ENCODE measurements at regions not wholly inside any gene's neighbourhood (a gene's known extent, or its start where the extent isn't known, plus 50 kb on each side); places are given as distances from the start of the nearest gene placed in this dataset.

DNA sequence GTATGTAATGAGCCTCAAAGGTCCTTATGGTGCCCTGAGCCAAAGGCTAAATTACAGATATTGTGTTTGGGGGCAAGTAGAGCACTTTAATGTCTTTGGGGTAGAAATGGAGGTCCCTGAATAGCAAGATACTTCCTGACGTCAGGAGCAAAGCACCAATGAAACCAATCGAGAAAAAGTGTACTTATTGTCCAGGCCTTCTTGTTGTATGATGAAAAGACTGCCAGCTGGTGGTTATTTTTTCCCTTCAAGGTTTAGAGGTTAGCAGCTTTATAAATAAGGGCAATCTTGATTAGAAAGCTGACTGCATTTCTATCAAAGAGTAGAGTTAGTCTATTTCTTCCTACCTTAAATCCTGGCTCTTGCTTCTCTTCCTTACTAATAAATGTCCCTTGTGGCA, 76.1 kb upstream of the HSF2 start:
- DNase-seq = no peak

DNA sequence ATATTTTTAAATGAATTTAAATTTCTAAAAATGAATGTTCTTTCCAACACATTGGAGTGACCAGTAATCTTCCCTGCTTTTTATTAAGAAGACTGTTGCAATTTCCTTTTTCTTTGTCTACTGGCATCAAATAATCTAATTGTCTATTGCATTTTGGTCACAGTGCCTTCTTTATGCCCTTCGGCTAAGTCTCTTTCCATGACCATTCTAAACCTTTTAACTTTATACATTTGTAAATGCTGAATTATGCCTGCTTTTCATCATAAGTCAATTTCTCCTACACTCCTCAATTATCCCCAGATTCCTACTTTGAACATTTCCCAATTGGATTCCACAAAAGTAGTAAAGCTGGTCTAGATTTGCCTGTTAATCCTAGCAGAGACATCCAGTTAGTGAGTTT, 69.1 kb upstream of the HSF2 start:
- DNase-seq = no peak

DNA sequence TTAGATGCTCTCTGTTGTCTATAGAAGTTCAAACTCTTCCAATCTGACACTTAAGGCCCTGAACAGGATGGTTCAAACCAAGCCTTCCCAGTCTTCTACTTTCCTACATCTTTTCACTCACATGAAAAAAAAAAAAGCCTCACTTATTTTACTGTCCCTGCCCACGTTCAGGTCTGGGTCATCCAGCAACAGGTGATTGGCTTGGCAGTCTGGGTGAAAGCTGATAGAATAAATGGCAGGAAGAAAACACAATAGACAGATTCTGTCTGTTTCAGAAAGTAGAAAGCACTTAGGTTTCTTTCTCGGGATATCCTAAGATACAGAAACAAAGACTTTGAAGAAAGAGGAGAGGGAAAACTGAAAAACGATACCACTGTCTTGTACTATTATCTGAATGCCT, 61.8 kb upstream of the HSF2 start:
- DNase-seq = no peak

DNA sequence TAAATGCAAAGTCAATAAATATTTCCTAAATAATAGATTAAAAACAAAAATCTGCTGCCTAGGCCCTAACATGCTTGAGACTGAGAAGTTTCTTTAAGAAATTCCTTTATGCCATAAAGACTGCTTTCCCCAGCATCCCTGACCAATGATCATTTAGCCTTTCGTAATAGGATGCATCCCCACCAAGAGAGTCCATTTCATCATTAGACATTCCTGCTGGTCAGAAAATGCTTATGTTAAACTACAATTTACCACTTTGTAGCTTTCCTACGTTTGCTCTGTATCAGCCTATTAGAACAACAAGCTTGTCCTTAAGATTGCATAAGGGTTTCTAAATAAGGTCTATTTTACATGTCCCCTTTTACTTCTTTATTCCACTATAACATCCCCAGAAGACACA, 59.8 kb upstream of the HSF2 start:
- DNase-seq = no peak

DNA sequence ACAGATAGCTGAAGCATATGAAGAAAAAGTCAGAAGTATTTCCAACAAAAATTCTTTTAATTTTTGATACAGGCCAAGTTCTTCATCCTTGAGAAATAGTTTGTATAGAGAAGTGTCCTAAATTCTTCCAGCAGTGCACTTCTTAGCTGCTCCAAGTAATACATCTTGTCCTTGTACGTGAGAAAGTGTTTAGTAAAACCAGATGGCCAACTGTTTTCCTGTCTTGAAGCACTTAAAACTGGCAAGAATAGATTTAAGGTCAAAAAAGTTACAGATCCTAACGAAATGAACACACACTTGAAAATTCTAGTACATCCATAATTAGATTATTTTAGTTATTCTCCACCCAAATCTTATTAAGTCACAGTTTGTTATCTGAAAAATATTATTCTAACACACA, 52.2 kb upstream of the HSF2 start:
- DNase-seq = no peak

DNA sequence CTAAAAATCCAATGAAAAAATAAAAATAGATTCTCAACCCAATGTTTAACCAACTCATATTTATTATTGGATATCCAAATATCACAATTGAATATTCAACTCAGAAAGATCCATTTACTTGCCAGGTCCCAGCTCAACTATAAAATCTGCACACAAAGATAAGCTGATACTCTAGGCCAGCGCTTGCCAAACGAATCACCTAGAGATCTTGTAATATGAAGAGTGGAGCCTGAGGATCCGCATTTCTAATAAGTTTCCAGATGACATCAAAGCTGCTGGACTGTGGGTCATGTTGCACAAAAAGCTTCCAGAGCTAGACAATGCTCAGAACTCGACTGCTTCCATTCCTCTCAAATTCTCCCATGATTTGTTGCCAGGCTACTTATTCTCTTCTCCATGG, 51.7 kb upstream of the HSF2 start:
- DNase-seq = no peak

All from stimulated activated CD4-positive, alpha-beta T cell treated with anti-CD3 and anti-CD28 coated beads, Interleukin-4, amount 100 ng/mL, for 4 hours (primary cell).